SK-N-SH treated with all-trans-retinoic acid at 6 μM for 48 hours (cell line): ENCODE measurements at regions not wholly inside any gene's neighbourhood (a gene's known extent, or its start where the extent isn't known, plus 50 kb on each side); places are given as distances from the start of the nearest gene placed in this dataset.

Experiments
- ATAC-seq: fragments of 200-7000 bp; cut with Tn5 transposase; 3 replicates; pipeline ENCODE4 v1.9.1; 2020; ENCODE audit warnings: mild to moderate bottlenecking, moderate library complexity
- ARNTL ChIP-seq: fragments of 450-650 bp; formaldehyde crosslinking; IDR thresholded peaks from 2 replicates; pipeline ENCODE4 v1.5.0; 2020; ENCODE audit warnings: low read depth, mild to moderate bottlenecking, moderate library complexity, borderline replicate concordance
- BACH2 ChIP-seq: fragments of 250-450 bp; sonication (Bioruptor Pico); IDR thresholded peaks from 2 replicates; pipeline ENCODE4 v1.9.0; 2021; ENCODE audit warnings: mild to moderate bottlenecking, borderline replicate concordance
- CSDC2 ChIP-seq: fragments of 250-450 bp; sonication (Bioruptor Pico); IDR thresholded peaks from 2 replicates; pipeline ENCODE4 v1.5.0; 2020; ENCODE audit warnings: mild to moderate bottlenecking, moderate library complexity
- ESRRG ChIP-seq: fragments of 250-450 bp; sonication (Bioruptor Pico); IDR thresholded peaks from 2 replicates; pipeline ENCODE4 v1.6.1; 2021; ENCODE audit warnings: mild to moderate bottlenecking
- GLIS3 ChIP-seq: fragments of 250-450 bp; sonication (Bioruptor Pico); IDR thresholded peaks from 2 replicates; pipeline ENCODE4 v1.5.0; 2020; ENCODE audit warnings: mild to moderate bottlenecking, moderate library complexity
- ISL1 ChIP-seq: fragments of 250-450 bp; sonication (Bioruptor Pico); IDR thresholded peaks from 2 replicates; pipeline ENCODE4 v2.1.2; 2022; ENCODE audit warnings: mild to moderate bottlenecking, moderate library complexity
- OSR1 ChIP-seq: fragments of 250-450 bp; sonication (Bioruptor Pico); IDR thresholded peaks from 2 replicates; pipeline ENCODE4 v1.8.0; 2022; ENCODE audit warnings: moderate library complexity, mild to moderate bottlenecking, inconsistent platforms
- PPARA ChIP-seq: fragments of 250-450 bp; sonication (Bioruptor Pico); IDR thresholded peaks from 2 replicates; pipeline ENCODE4 v1.5.0; 2020; ENCODE audit warnings: mild to moderate bottlenecking, borderline replicate concordance
- RARB ChIP-seq: fragments of 250-450 bp; sonication (Bioruptor Pico); IDR thresholded peaks from 2 replicates; pipeline ENCODE4 v1.8.0; 2021; ENCODE audit warnings: mild to moderate bottlenecking, moderate library complexity
- SNAI2 ChIP-seq: fragments of 250-450 bp; sonication (Bioruptor Pico); IDR thresholded peaks from 2 replicates; pipeline ENCODE4 v1.5.0; 2020; ENCODE audit warnings: mild to moderate bottlenecking, moderate library complexity
- TCF4 ChIP-seq: fragments of 250-450 bp; sonication (Bioruptor Pico); IDR thresholded peaks from 2 replicates; pipeline ENCODE4 v1.8.0; 2021; ENCODE audit warnings: mild to moderate bottlenecking, moderate library complexity, borderline replicate concordance
- TOX ChIP-seq: fragments of 250-450 bp; sonication (Bioruptor Pico); IDR thresholded peaks from 2 replicates; pipeline ENCODE4 v1.8.0; 2021; ENCODE audit warnings: mild to moderate bottlenecking, moderate library complexity, borderline replicate concordance
- ZC3H10 ChIP-seq: fragments of 250-450 bp; sonication (Bioruptor Pico); IDR thresholded peaks from 2 replicates; pipeline ENCODE4 v1.5.1; 2021; ENCODE audit warnings: mild to moderate bottlenecking, moderate library complexity
- ZFP30 ChIP-seq: fragments of 450-650 bp; formaldehyde crosslinking; IDR thresholded peaks from 2 replicates; pipeline ENCODE4 v1.5.0; 2022; ENCODE audit warnings: mild to moderate bottlenecking, moderate library complexity
- ZNF70 ChIP-seq: fragments of 450-650 bp; formaldehyde crosslinking; IDR thresholded peaks from 2 replicates; pipeline ENCODE4 v1.5.0; 2020; ENCODE audit warnings: mild to moderate bottlenecking, moderate library complexity
- TF ChIP-seq, protein P1 (sequence below): fragments of 250-450 bp; sonication (Bioruptor Pico); IDR thresholded peaks from 2 replicates; pipeline ENCODE4 v1.5.0; 2020; ENCODE audit warnings: mild to moderate bottlenecking, moderate library complexity
- TF ChIP-seq, protein P2 (sequence below): fragments of 250-450 bp; sonication (Bioruptor Pico); IDR thresholded peaks from 2 replicates; pipeline ENCODE4 v1.5.1; 2020; ENCODE audit warnings: low read depth, mild to moderate bottlenecking, moderate library complexity
- TF ChIP-seq, protein P3 (sequence below): fragments of 250-450 bp; sonication (Bioruptor Pico); IDR thresholded peaks from 2 replicates; pipeline ENCODE4 v1.8.0; 2021; ENCODE audit warnings: low read depth, mild to moderate bottlenecking, moderate library complexity, borderline replicate concordance
- TF ChIP-seq, protein P4 (sequence below): fragments of 250-450 bp; sonication (Bioruptor Pico); IDR thresholded peaks from 2 replicates; pipeline ENCODE4 v1.5.1; 2021; ENCODE audit warnings: mild to moderate bottlenecking, moderate library complexity

DNA sequence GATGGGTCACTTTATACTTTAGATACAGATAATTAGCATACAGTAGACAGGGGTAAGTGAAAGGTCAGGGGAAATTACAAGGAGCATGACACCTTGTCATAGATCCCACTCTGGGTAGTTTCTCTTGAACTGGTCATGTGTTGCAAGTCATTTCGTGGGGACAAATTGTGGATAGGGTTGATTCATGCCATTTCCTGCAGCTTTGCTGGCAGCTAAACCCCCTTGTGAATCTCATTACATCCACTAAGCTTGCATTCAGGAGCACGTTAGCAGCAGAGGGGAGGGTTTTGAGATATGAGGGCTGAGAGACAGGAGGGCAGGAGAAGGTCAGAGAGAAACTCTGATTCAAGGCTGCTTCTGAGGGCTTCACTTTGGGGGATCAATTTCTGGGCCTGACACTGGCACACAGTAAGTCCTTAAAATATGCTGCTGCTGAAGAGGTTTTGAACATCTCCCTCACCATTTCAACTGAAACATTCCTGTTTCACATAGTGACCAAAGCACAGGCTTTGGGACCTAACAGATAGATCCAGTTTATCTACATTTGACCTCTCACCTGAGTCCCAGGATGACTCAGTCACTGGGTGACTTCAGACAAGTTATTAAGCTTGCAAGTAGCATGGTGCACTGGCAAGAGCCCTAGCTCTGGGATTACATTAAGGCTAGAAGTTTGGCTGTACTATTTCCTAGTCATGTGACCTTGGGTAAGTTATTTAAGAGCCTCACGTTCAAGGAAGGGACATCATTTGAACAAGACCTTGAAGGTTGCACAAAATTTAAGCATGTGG, 206.0 kb upstream of the USP24 start:
- TF ChIP-seq SNAI2 (no peak), ARNTL (no peak), CSDC2 (no peak)
- peak; percentile 43; the same call in 2 of the 3 replicates for ATAC-seq

DNA sequence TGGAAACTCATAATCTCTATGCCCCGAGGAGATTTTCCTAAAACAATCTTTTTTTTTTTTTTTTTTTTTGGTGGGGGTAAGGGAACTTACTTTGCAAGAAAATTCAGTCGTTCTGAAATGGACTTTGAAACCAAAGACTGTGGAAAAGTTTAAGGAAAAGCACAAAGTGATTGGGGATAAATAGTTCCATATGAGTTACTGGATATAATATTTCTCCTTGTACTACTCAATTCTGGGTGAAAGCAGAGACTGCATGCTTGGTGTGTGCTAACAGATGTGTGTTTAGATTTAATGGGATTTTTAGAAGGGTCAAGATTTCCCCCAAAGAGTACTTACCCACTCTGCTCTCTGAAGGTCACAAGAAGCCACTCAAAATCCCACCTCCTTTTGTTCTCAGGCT, 204.9 kb upstream of the USP24 start:
- peak; percentile 59 for ATAC-seq
- TF ChIP-seq, protein P1, sequence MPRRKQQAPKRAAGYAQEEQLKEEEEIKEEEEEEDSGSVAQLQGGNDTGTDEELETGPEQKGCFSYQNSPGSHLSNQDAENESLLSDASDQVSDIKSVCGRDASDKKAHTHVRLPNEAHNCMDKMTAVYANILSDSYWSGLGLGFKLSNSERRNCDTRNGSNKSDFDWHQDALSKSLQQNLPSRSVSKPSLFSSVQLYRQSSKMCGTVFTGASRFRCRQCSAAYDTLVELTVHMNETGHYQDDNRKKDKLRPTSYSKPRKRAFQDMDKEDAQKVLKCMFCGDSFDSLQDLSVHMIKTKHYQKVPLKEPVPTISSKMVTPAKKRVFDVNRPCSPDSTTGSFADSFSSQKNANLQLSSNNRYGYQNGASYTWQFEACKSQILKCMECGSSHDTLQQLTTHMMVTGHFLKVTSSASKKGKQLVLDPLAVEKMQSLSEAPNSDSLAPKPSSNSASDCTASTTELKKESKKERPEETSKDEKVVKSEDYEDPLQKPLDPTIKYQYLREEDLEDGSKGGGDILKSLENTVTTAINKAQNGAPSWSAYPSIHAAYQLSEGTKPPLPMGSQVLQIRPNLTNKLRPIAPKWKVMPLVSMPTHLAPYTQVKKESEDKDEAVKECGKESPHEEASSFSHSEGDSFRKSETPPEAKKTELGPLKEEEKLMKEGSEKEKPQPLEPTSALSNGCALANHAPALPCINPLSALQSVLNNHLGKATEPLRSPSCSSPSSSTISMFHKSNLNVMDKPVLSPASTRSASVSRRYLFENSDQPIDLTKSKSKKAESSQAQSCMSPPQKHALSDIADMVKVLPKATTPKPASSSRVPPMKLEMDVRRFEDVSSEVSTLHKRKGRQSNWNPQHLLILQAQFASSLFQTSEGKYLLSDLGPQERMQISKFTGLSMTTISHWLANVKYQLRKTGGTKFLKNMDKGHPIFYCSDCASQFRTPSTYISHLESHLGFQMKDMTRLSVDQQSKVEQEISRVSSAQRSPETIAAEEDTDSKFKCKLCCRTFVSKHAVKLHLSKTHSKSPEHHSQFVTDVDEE (CRISPR knock-in tag): no peak
- no peak for TF ChIP-seq PPARA
- no peak for TF ChIP-seq OSR1
- TF ChIP-seq ESRRG (CRISPR knock-in tag): no peak

DNA sequence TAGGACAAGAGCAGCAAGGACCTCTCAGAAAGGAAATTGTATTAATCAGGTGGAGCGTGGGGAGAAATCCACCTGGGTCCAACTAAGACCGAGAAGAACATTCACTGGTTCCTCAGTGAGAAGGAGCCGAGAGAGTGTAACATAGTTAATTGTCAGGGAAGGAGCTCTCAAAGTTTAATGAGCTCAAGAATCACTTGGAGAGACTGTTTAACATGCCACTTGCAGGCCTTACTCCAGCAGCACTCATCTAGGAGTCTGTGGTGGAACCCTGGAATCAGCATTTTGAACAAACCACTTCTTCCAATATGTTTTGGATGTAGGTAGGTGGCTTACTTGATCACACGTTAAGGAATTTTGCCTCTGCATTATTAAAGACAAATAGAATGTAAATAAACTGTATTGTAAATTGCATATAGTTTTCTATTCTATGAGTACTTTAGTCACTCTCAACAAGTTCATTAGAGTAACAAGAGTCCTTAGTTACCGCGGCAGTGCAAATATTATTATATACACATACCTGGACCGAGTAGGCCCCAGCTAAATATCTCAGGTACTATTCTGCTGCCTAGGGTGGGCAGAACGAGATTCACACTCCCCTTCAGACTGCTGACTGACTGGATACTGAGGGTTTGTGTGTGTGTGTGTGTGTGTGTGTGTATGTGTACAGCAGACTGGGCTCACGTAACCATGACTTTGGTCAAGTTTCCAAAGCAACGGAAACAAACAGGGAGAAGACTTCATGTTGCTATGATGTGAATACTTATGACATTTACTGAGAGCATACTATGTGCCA, 203.2 kb upstream of the USP24 start:
- ATAC-seq: no peak
- no peak for TF ChIP-seq ISL1 (CRISPR knock-in tag)
- TF ChIP-seq, protein P2, sequence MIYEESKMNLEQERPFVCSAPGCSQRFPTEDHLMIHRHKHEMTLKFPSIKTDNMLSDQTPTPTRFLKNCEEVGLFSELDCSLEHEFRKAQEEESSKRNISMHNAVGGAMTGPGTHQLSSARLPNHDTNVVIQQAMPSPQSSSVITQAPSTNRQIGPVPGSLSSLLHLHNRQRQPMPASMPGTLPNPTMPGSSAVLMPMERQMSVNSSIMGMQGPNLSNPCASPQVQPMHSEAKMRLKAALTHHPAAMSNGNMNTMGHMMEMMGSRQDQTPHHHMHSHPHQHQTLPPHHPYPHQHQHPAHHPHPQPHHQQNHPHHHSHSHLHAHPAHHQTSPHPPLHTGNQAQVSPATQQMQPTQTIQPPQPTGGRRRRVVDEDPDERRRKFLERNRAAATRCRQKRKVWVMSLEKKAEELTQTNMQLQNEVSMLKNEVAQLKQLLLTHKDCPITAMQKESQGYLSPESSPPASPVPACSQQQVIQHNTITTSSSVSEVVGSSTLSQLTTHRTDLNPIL: no peak
- no peak for TF ChIP-seq ZC3H10 (CRISPR knock-in tag)
- no peak for TF ChIP-seq ESRRG (CRISPR knock-in tag)
- TF ChIP-seq CSDC2: no peak
- TF ChIP-seq SNAI2: no peak

DNA sequence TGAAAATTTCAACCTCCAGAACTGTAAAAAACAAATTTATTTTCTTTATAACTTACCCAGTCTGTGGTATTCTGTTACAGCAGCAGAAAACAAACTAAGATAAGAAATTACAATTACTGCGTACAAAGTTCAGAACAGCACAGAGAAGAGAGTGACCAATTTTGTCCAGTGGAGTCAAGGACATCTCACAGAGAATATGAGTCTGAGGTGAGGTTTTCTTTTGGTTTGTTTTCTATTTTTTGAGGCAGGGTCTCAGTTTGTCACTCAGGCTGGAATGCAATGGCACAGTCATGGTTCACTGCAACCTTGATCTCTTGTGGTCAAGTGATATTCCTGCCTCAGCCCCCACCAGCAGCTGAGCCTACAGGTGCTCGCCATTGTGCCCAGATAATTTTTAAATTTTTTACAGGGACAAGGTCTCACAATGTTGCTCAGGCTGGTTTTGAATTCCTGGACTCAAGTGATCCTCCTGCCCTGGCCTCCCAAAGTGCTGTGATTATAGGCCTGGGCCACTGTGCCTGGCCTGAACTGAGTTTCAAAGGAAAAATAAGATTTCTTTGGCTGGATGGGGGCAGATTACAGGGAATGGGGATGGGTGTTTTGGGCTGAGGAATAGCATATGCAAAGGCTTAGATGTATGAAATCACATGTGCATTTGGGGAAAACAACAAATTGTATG, 201.1 kb upstream of the USP24 start:
- no peak for ATAC-seq
- TF ChIP-seq ZNF70 (CRISPR knock-in tag): no peak
- no peak for TF ChIP-seq ARNTL

DNA sequence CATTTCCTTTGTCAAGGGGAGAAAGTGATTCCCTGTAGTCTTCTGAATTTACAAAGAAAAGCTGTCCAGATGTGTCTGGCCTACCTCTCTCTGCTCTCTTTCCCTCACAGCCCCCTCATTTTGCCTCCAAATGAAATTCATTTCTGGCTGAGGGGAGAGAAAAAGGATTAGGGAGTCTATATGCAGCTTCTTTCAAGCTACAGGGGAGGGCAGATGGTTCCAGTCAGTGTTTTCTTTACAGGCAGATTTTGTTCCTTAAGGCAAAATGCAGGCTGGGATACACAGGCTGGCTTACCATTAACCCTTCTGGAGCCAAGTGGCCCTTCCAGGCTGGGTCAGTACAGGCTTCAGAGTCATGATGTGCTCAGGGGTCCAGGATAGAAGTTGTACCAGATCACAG, 198.1 kb upstream of the USP24 start:
- no peak for ATAC-seq
- TF ChIP-seq ISL1 (CRISPR knock-in tag) (no peak), ESRRG (CRISPR knock-in tag) (no peak), RARB (CRISPR knock-in tag) (no peak), ARNTL (no peak), GLIS3 (CRISPR knock-in tag) (no peak), ZFP30 (CRISPR knock-in tag) (no peak), TCF4 (CRISPR knock-in tag) (no peak), TOX (CRISPR knock-in tag) (no peak), BACH2 (CRISPR knock-in tag) (no peak)
- TF ChIP-seq, protein P2: no peak
- TF ChIP-seq, protein P3, sequence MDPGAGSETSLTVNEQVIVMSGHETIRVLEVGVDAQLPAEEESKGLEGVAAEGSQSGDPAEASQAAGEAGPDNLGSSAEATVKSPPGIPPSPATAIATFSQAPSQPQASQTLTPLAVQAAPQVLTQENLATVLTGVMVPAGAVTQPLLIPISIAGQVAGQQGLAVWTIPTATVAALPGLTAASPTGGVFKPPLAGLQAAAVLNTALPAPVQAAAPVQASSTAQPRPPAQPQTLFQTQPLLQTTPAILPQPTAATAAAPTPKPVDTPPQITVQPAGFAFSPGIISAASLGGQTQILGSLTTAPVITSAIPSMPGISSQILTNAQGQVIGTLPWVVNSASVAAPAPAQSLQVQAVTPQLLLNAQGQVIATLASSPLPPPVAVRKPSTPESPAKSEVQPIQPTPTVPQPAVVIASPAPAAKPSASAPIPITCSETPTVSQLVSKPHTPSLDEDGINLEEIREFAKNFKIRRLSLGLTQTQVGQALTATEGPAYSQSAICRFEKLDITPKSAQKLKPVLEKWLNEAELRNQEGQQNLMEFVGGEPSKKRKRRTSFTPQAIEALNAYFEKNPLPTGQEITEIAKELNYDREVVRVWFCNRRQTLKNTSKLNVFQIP: no peak
- TF ChIP-seq, protein P4, sequence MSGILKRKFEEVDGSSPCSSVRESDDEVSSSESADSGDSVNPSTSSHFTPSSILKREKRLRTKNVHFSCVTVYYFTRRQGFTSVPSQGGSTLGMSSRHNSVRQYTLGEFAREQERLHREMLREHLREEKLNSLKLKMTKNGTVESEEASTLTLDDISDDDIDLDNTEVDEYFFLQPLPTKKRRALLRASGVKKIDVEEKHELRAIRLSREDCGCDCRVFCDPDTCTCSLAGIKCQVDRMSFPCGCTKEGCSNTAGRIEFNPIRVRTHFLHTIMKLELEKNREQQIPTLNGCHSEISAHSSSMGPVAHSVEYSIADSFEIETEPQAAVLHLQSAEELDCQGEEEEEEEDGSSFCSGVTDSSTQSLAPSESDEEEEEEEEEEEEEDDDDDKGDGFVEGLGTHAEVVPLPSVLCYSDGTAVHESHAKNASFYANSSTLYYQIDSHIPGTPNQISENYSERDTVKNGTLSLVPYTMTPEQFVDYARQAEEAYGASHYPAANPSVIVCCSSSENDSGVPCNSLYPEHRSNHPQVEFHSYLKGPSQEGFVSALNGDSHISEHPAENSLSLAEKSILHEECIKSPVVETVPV (CRISPR knock-in tag): no peak
